Eye (tissue), 1 donor: ENCODE measurements at regions not wholly inside any gene's neighbourhood (a gene's known extent, or its start where the extent isn't known, plus 50 kb on each side); places are given as distances from the start of the nearest gene placed in this dataset.

Source experiments
- DNase-seq: peaks from one replicate; pipeline ENCODE4 v3.0.0-alpha.2; 2015

DNA sequence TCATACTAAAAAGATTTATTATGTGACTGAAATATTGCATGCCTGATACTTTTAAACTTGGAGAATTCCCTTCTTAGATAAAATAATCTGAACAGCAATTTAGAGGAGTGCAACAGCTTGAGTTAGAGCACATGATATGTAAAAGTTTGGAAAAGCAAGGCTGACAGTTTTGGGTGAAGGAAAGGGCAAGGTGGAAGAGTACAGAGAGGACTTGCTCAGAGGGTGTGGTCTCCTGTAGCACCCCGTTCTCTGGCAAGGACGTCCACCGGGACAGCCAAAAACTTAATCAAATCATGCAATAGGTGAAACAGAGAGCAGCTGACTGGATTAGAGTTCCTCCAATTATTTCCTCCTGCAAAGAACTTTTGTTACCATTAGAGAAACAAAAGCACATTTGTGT, 65.2 kb upstream of the PDZRN4 start:
- DNase-seq: peak; percentile 31

DNA sequence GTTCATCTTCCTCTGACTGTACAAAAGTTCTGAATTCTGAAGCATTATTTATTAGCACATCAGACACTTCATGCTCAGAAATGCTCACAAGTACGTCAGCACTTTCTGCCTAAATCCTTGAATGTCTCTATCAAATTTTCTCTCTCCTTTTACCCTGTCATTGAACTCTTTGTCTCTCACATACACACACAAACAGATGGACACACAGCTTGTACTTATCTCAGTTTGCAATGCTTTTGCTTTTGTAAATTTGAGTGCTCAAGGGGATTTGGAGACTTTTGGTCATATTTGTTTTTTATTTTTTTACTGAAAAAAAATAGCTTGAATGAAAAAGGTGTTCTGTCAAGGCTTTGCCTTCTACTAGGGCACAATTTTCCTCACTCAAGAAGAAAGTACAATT, 64.2 kb upstream of the PDZRN4 start:
- no peak for DNase-seq
